Chondrocyte (in vitro differentiated cells): ENCODE measurements at regions not wholly inside any gene's neighbourhood (a gene's known extent, or its start where the extent isn't known, plus 50 kb on each side); places are given as distances from the start of the nearest gene placed in this dataset.
"Not testable (repeated sequence)": the region's sequence is repeated elsewhere in the genome, so short reads cannot be mapped to it uniquely, and the experiment has no call there.

ENCODE experiments used
- DNase-seq: peaks from one replicate; pipeline ENCODE4 v3.0.0; 2021; ENCODE audit warnings: mixed read lengths, low spot score
- H3K27ac Mint-ChIP-seq: one replicate; pipeline ENCODE4 v1.8.0; 2021; ENCODE audit warnings: mild to moderate bottlenecking, moderate library complexity, mixed read lengths; ENCODE audit not compliant: unreplicated experiment
- H3K27me3 Mint-ChIP-seq: 2 replicates; pipeline ENCODE4 v1.8.0; 2021; ENCODE audit warnings: low read depth, mixed read lengths
- H3K36me3 Mint-ChIP-seq: 2 replicates; pipeline ENCODE4 v1.8.0; 2021; ENCODE audit warnings: low read depth, mixed read lengths
- H3K4me1 Mint-ChIP-seq: 2 replicates; pipeline ENCODE4 v1.8.0; 2021; ENCODE audit warnings: low read depth, mild to moderate bottlenecking, mixed read lengths
- H3K4me3 Mint-ChIP-seq: one replicate; pipeline ENCODE4 v1.8.0; 2021; ENCODE audit warnings: mild to moderate bottlenecking, moderate library complexity, mixed read lengths; ENCODE audit not compliant: unreplicated experiment
- H3K9me3 Mint-ChIP-seq: 2 replicates; pipeline ENCODE4 v1.8.0; 2021; ENCODE audit warnings: low read depth, mixed read lengths
- TF ChIP-seq, protein P1 (sequence below): fragments of 200-600 bp; sonication (generic); IDR thresholded peaks from 2 replicates; pipeline ENCODE4 v1.5.0; 2021; ENCODE audit warnings: antibody characterized with exemption, mild to moderate bottlenecking, moderate library complexity

DNA sequence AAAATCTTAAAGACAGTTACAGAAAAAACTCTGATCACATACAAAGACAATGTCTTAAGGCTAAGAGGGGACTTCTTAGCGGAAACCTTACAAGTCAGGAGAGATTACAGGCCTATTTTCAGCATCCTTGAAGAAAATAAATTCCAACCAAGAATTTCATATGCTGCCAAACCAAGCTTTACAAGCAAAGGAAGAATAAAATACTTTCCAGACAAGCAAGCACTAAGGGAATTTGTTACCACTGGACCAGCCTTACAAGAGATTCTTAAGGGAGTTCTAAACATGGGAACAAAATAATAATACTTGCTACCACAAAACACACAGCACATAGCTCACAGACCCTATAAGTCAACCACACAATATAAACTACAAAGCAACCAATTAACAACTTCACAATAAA, 255.8 kb upstream of the ZFP42 start:
- no peak for DNase-seq
- Mint-ChIP-seq H3K27ac (no peak overlapping the region), H3K36me3 (peaks cover 6% of the 10 kb centered on the region), H3K27me3 (no peaks in the 10 kb centered on the region), H3K9me3 (peaks cover 31% of the 10 kb centered on the region), H3K4me3 (no peak overlapping the region), H3K4me1 (no peaks in the 10 kb centered on the region)
- TF ChIP-seq, protein P1, sequence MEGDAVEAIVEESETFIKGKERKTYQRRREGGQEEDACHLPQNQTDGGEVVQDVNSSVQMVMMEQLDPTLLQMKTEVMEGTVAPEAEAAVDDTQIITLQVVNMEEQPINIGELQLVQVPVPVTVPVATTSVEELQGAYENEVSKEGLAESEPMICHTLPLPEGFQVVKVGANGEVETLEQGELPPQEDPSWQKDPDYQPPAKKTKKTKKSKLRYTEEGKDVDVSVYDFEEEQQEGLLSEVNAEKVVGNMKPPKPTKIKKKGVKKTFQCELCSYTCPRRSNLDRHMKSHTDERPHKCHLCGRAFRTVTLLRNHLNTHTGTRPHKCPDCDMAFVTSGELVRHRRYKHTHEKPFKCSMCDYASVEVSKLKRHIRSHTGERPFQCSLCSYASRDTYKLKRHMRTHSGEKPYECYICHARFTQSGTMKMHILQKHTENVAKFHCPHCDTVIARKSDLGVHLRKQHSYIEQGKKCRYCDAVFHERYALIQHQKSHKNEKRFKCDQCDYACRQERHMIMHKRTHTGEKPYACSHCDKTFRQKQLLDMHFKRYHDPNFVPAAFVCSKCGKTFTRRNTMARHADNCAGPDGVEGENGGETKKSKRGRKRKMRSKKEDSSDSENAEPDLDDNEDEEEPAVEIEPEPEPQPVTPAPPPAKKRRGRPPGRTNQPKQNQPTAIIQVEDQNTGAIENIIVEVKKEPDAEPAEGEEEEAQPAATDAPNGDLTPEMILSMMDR, result no peak

DNA sequence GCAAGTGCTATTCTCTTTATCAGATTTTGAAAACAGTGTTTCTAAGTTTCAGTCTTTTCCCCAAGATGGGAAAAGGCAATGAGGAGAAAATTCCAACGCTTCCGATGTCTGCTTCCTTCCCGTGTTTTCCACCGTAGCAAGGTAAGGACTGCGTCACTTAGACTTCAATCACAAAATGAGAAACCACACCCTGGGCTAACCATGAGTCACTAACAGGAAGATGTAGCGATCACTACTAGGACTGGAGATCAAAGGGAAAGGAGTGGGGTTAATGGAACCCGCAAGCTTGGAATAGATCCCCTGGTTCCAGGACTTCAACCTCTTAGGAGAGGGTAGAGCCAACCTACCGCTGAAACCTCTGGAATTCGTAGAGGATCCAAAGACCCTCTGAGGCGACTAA, 250.7 kb upstream of the ZFP42 start:
- Mint-ChIP-seq H3K36me3 (peaks cover 5% of the 10 kb centered on the region), H3K9me3 (peaks cover 21% of the 10 kb centered on the region), H3K27ac (no peak overlapping the region), H3K4me3 (no peak overlapping the region), H3K4me1 (no peaks in the 10 kb centered on the region), H3K27me3 (no peaks in the 10 kb centered on the region)
- TF ChIP-seq, protein P1, result no peak
- DNase-seq, result no peak

DNA sequence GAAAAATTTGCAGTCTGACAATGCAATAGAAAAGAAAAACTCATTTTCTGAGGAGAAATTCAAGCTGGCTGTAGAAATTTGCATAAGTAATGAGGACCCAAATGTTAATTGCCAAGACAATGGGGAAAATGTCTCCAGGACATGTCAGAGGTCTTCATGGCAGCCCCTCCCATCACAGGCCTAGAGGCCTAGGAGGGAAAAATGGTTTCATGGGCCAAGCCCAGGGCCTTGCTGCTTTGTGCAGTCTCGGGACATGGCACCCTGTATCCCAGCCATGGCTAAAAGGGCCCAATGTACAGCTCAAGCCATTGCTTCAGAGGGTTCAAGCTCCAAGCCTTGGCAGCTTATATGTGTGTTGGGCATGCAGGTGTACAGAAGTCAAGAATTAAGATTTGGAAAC, 244.9 kb upstream of the ZFP42 start:
- DNase-seq, H3K36me3 Mint-ChIP-seq, H3K9me3 Mint-ChIP-seq, H3K27me3 Mint-ChIP-seq, H3K4me3 Mint-ChIP-seq, H3K27ac Mint-ChIP-seq, H3K4me1 Mint-ChIP-seq: not testable (repeated sequence)

DNA sequence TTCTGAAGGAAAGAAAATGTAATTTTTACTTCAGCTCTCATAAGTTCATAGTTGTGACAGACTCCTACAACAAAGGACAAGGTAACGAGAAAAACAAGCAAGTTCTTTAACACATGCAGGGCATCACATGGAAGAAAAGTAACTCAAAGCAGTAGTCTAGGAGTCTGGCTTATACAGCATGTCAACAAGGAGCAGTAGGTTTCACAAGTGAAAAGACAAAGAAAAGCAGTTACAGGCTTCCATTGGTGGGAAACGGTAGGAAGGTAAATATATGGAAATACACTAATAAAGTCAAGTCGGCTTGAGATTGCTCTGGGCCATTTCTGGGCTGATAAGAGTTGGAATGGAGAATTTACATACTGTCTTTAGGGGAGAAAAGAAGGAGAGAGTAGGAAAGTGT, 228.4 kb upstream of the ZFP42 start:
- Mint-ChIP-seq H3K4me3 (no peak overlapping the region), H3K27me3 (no peaks in the 10 kb centered on the region), H3K27ac (no peak overlapping the region), H3K4me1 (peaks cover 6% of the 10 kb centered on the region), H3K9me3 (peaks cover 3% of the 10 kb centered on the region), H3K36me3 (no peaks in the 10 kb centered on the region)
- no peak for DNase-seq
- TF ChIP-seq, protein P1, result no peak

DNA sequence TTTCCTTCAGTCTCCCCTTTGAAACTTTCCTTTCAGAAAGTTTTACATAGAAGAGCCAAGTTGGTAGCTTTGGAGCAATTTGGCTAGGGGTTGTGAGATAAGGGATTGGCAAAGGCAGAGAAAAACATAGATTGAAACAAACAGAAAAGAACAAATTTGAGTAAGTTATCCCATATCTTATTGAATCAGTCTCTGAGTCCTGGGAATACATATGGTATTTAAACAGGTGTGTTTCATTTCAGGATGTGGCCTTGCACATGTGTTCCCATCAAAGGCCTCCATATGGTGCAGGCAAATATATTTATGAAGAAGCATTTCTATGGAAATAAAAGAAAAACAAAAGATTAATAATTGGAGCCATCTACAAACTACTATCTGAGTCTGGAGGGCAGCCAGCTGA, 227.9 kb upstream of the ZFP42 start:
- Mint-ChIP-seq H3K27me3 (no peaks in the 10 kb centered on the region), H3K9me3 (peaks cover 3% of the 10 kb centered on the region), H3K27ac (no peak overlapping the region), H3K4me3 (no peak overlapping the region), H3K4me1 (peaks cover 6% of the 10 kb centered on the region), H3K36me3 (no peaks in the 10 kb centered on the region)
- no peak for DNase-seq
- TF ChIP-seq, protein P1, result no peak

DNA sequence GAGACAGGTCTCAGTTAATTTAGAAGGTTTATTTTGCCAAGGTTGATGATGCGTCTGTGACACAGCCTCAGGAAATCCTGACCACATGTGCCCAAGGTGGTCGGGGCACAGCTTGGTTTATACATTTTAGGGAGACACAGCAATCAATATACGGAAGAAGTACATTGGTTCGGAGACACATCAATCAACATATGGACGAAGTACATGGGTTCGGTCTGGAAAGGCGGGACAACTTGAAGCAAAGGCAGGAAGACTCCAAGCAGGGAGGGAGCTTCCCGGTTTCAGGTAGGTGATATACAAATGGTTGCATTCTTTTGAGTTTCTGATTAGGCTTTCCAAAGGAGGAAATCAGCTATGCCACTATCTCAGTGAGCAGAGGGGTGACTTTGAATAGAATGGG, 225.2 kb upstream of the ZFP42 start:
- DNase-seq, result no peak
- Mint-ChIP-seq H3K4me1 (peaks cover 10% of the 10 kb centered on the region), H3K36me3 (no peaks in the 10 kb centered on the region), H3K9me3 (peaks cover 3% of the 10 kb centered on the region), H3K27me3 (no peaks in the 10 kb centered on the region), H3K4me3 (no peak overlapping the region), H3K27ac (no peak overlapping the region)
- TF ChIP-seq, protein P1, result no peak
